GM12878 (cell line): ENCODE measurements at regions not wholly inside any gene's neighbourhood (a gene's known extent, or its start where the extent isn't known, plus 50 kb on each side); places are given as distances from the start of the nearest gene placed in this dataset.

ENCODE experiments used
- ATAC-seq: fragments of 200-7000 bp; cut with Tn5 transposase; 3 replicates; pipeline ENCODE4 v1.9.1; 2020; ENCODE audit warnings: mild to moderate bottlenecking, moderate library complexity
- BruUV-seq: library from RNA; stranded (reverse); fragments of 400-500 nt; replicated peaks from 2 replicates; lab custom pipeline; 2021; lab: Mats Ljungman, UMichigan
- CTCF ChIA-PET: fragments of 300-600 bp; sonication (Branson Sonifier 250); formaldehyde crosslinking; extraction: SDS; loops from one replicate; lab custom pipeline; 2021; ENCODE audit warnings: inconsistent platforms; lab: Yijun Ruan, JAX
- POLR2A ChIA-PET: fragments of 350-600 bp; formaldehyde crosslinking; extraction: SDS; loops from one replicate; lab custom pipeline; 2021; ENCODE audit warnings: inconsistent platforms; lab: Charles Lee
- RAD21 ChIA-PET: fragments of 300-600 bp; sonication (Branson Sonifier 250); formaldehyde crosslinking; loops from one replicate; lab custom pipeline; 2023; ENCODE audit warnings: antibody characterized with exemption; ENCODE audit not compliant: unreplicated experiment; lab: Charles Lee
- SMC1A ChIA-PET: fragments of 300-600 bp; sonication (Branson Sonifier 250); formaldehyde crosslinking; loops from one replicate; lab custom pipeline; 2023; ENCODE audit not compliant: unreplicated experiment, uncharacterized antibody; lab: Charles Lee
- DNase-seq: peaks from one replicate; pipeline ENCODE4 v3.0.0-alpha.2; 2011; ENCODE audit warnings: low read depth, low spot score
- FAIRE-seq: peaks from 3 replicates; lab custom pipeline; 2011; peaks lifted over from hg19 to GRCh38; lab: Jason Lieb, UNC
- H2AFZ ChIP-seq: 2 replicates; pipeline ENCODE4 v1.6.0; 2011; ENCODE audit warnings: low read depth, low read length, control low read depth; ENCODE audit not compliant: control insufficient read depth
- H3K27ac ChIP-seq: 2 replicates; pipeline ENCODE4 v1.5.1; 2011; ENCODE audit warnings: control low read depth; ENCODE audit not compliant: control insufficient read depth, insufficient read depth
- H3K27me3 ChIP-seq, 2 experiments: replicated peaks in 1 of 2; 2 replicates each; pipeline versions ENCODE4 v1.6.0 to v1.6.1; 2011; ENCODE audit warnings: low read length in 1 of 2; ENCODE audit not compliant: control insufficient read depth in 2 of 2, insufficient read depth in 2 of 2
- H3K36me3 ChIP-seq, 2 experiments: 2 replicates each; pipeline ENCODE4 v1.5.1; 2011; ENCODE audit warnings: low read length in 1 of 2; ENCODE audit not compliant: control insufficient read depth in 2 of 2, insufficient read depth in 2 of 2
- H3K4me1 ChIP-seq: 2 replicates; pipeline ENCODE4 v1.6.1; 2011; ENCODE audit warnings: mild to moderate bottlenecking, low read length, moderate library complexity, mixed read lengths; ENCODE audit not compliant: control insufficient read depth, insufficient read depth
- H3K4me2 ChIP-seq: 2 replicates; pipeline ENCODE4 v1.6.0; 2011; ENCODE audit warnings: control low read depth; ENCODE audit not compliant: control insufficient read depth, insufficient read depth
- H3K4me3 ChIP-seq: fragments of 200-600 bp; sonication (generic); 2 replicates; pipeline ENCODE4 v1.5.1; 2016
- H3K79me2 ChIP-seq: 2 replicates; pipeline ENCODE4 v1.6.0; 2011; ENCODE audit warnings: low read length; ENCODE audit not compliant: control insufficient read depth, insufficient read depth
- H3K9ac ChIP-seq: 2 replicates; pipeline ENCODE4 v1.8.0; 2011; ENCODE audit warnings: low read length, control low read depth, mixed read lengths; ENCODE audit not compliant: control insufficient read depth, insufficient read depth
- H3K9me3 ChIP-seq: replicated peaks from 3 replicates; pipeline ENCODE4 v1.5.1; 2011; ENCODE audit warnings: mild to moderate bottlenecking, low read length; ENCODE audit not compliant: control insufficient read depth, insufficient read depth
- H4K20me1 ChIP-seq: 2 replicates; pipeline ENCODE4 v1.6.0; 2011; ENCODE audit not compliant: control insufficient read depth, insufficient read depth
- EED ChIP-seq: sonication (generic); IDR thresholded peaks from 2 replicates; pipeline ENCODE4 v1.6.1; 2016; ENCODE audit warnings: antibody characterized with exemption, low read depth
- EGR1 ChIP-seq, 2 experiments: IDR thresholded peaks; 1 replicate in 1 of 2; 2 replicates in 1 of 2; pipeline ENCODE4 v1.6.1; 2011 to 2012; ENCODE audit warnings: low read depth in 2 of 2, low read length in 2 of 2, borderline replicate concordance in 1 of 2, mild to moderate bottlenecking in 1 of 2, moderate library complexity in 1 of 2
- EP300 ChIP-seq, 2 experiments: fragments of 150-350 bp in 1 of 2; IDR thresholded peaks; 2 replicates each; pipeline ENCODE4 v1.6.1; 2011 to 2012; ENCODE audit warnings: low read depth in 2 of 2, low read length in 2 of 2, borderline replicate concordance in 1 of 2, improper control_type of control experiment in 1 of 2, inconsistent platforms in 1 of 2; ENCODE audit not compliant: control insufficient read depth in 1 of 2
- FOXK2 ChIP-seq: fragments of 450-650 bp; IDR thresholded peaks from 2 replicates; pipeline ENCODE4 v1.6.1; 2017; ENCODE audit warnings: mild to moderate bottlenecking, moderate library complexity
- HDAC6 ChIP-seq: fragments of 200-600 bp; sonication (generic); IDR thresholded peaks from one replicate; pipeline ENCODE4 v1.8.0; 2017; ENCODE audit warnings: antibody characterized with exemption; ENCODE audit not compliant: unreplicated experiment
- PML ChIP-seq: IDR thresholded peaks from 2 replicates; pipeline ENCODE4 v1.6.1; 2012; ENCODE audit warnings: low read length, inconsistent platforms
- POLR2AphosphoS5 ChIP-seq: IDR thresholded peaks from 2 replicates; pipeline ENCODE4 v1.6.1; 2011; ENCODE audit warnings: mild to moderate bottlenecking, low read length, inconsistent platforms
- RBBP5 ChIP-seq: fragments of 200-600 bp; sonication (generic); conservative IDR thresholded peaks from 2 replicates; pipeline ENCODE4 v1.6.1; 2016
- SMC3 ChIP-seq: IDR thresholded peaks from 2 replicates; pipeline ENCODE4 v1.6.1; 2011; ENCODE audit warnings: low read length, improper control_type of control experiment, borderline replicate concordance
- SUZ12 ChIP-seq: fragments of 200-600 bp; sonication (generic); IDR thresholded peaks from one replicate; pipeline ENCODE4 v1.6.1; 2018; ENCODE audit warnings: antibody characterized with exemption, mild to moderate bottlenecking; ENCODE audit not compliant: unreplicated experiment
- ZNF622 ChIP-seq: fragments of 450-650 bp; IDR thresholded peaks from 2 replicates; pipeline ENCODE4 v1.6.1; 2017; ENCODE audit warnings: mild to moderate bottlenecking, inconsistent platforms
- ZZZ3 ChIP-seq: IDR thresholded peaks from 2 replicates; pipeline ENCODE4 v1.6.1; 2011; ENCODE audit warnings: low read depth; ENCODE audit not compliant: control insufficient read depth, insufficient read length
- WGBS: methylation state at CpG from one replicate; pipeline ENCODE4 v1.1.6; 2016; ENCODE audit warnings: low lambda C conversion rate; ENCODE audit not compliant: insufficient replicate concordance, insufficient coverage; ENCODE audit errors: missing lambda C conversion rate; 5-methylcytosine and 5-hydroxymethylcytosine counted together
- in situ Hi-C: fragments of 300-500 bp; cut with MboI; formaldehyde crosslinking; loops from 9 replicates; pipeline ENCODE4 v1.14.3; 2018; ENCODE audit warnings: mixed read lengths
- intact Hi-C: fragments of 100-400 bp; cut with micrococcal nuclease; formaldehyde crosslinking; loops from one replicate; pipeline ENCODE4 v1.14.2; 2022; ENCODE audit not compliant: unreplicated experiment
- TF ChIP-seq, protein P1 (sequence below): IDR thresholded peaks from 2 replicates; pipeline ENCODE4 v1.6.1; 2012; ENCODE audit warnings: improper control_type of control experiment, low read depth, low read length; ENCODE audit not compliant: insufficient replicate concordance
- TF ChIP-seq, protein P2 (sequence below): fragments of 450-650 bp; IDR thresholded peaks from 2 replicates; pipeline ENCODE4 v1.6.1; 2017; ENCODE audit warnings: antibody characterized with exemption, mild to moderate bottlenecking, moderate library complexity
- TF ChIP-seq, protein P3 (sequence below): IDR thresholded peaks from 2 replicates; pipeline ENCODE4 v1.6.1; 2012; ENCODE audit warnings: low read depth, low read length, improper control_type of control experiment
- TF ChIP-seq, protein P4 (sequence below): IDR thresholded peaks from 2 replicates; pipeline ENCODE4 v1.6.1; 2012; ENCODE audit warnings: low read depth, low read length, improper control_type of control experiment

DNA sequence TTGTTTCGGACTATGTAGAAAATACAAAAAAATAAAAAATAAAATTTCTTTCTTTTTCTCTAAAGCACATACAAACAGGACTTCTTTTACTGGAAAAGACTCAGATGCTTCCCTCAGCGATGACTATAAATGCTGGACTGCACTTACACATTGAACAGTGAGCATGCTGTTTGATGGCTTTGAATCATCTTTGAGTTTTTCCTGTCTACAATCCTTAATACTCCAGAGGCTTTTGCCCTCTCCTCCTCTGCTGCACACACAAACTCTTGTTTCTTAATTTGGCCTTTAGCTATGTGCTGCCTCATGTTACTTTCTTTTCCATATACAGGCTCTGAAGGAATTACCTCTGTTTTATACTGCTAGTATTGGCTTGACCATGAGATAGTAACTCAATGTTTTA lies 575.1 kb downstream of the EPHA3 start:
- WGBS: 29% methylated on average over 2 of the region's 2 CpGs
- ATAC-seq (no peak), FAIRE-seq (no peak), DNase-seq (no peak)
- intact Hi-C loops: no loop called here
- no peak overlapping the region for H2AFZ ChIP-seq
- BruUV-seq: no TSS peak
- no peak overlapping the region for H3K4me3 ChIP-seq
- RAD21 ChIA-PET: no interaction called here
- H3K79me2 ChIP-seq: no peaks in the 10 kb centered on the region
- H4K20me1 ChIP-seq: no peaks in the 10 kb centered on the region
- no peak overlapping the region for H3K4me2 ChIP-seq
- H3K9me3 ChIP-seq: no peaks in the 10 kb centered on the region
- H3K27me3 ChIP-seq: no peaks in the 10 kb centered on the region
- POLR2A ChIA-PET: interaction anchor here (0.6 kb wide), 1 partner anchor 108 kb away, joined by 5 read pairs; no protein-coding TSS in a partner anchor
- no peak overlapping the region for H3K27ac ChIP-seq
- H3K36me3 ChIP-seq: no peaks in the 10 kb centered on the region
- H3K9ac ChIP-seq: no peak overlapping the region
- SMC1A ChIA-PET: interaction anchor here (0.6 to 2.0 kb wide), 8 partner anchors 8 to 409 kb away, joined by 3 to 6 read pairs (median 4); no protein-coding TSS in a partner anchor
- H3K4me1 ChIP-seq: no peaks in the 10 kb centered on the region
- CTCF ChIA-PET: interaction anchor here (0.6 to 1.2 kb wide), 3 partner anchors 64 to 418 kb away, joined by 3 to 4 read pairs (median 3); no protein-coding TSS in a partner anchor
- in situ Hi-C loops: no loop called here
- no peak for TF ChIP-seq SUZ12
- TF ChIP-seq EED: no peak
- no peak for TF ChIP-seq ZZZ3
- no peak for TF ChIP-seq EP300 (IDR thresholded peaks at IDR 0.05; ENCODE audit: borderline replicate concordance in 1 of 2, control insufficient read depth in 1 of 2, low read depth in 2 of 2, low read length in 2 of 2)
- no peak for TF ChIP-seq RBBP5
- TF ChIP-seq HDAC6: no peak
- TF ChIP-seq, protein P1, sequence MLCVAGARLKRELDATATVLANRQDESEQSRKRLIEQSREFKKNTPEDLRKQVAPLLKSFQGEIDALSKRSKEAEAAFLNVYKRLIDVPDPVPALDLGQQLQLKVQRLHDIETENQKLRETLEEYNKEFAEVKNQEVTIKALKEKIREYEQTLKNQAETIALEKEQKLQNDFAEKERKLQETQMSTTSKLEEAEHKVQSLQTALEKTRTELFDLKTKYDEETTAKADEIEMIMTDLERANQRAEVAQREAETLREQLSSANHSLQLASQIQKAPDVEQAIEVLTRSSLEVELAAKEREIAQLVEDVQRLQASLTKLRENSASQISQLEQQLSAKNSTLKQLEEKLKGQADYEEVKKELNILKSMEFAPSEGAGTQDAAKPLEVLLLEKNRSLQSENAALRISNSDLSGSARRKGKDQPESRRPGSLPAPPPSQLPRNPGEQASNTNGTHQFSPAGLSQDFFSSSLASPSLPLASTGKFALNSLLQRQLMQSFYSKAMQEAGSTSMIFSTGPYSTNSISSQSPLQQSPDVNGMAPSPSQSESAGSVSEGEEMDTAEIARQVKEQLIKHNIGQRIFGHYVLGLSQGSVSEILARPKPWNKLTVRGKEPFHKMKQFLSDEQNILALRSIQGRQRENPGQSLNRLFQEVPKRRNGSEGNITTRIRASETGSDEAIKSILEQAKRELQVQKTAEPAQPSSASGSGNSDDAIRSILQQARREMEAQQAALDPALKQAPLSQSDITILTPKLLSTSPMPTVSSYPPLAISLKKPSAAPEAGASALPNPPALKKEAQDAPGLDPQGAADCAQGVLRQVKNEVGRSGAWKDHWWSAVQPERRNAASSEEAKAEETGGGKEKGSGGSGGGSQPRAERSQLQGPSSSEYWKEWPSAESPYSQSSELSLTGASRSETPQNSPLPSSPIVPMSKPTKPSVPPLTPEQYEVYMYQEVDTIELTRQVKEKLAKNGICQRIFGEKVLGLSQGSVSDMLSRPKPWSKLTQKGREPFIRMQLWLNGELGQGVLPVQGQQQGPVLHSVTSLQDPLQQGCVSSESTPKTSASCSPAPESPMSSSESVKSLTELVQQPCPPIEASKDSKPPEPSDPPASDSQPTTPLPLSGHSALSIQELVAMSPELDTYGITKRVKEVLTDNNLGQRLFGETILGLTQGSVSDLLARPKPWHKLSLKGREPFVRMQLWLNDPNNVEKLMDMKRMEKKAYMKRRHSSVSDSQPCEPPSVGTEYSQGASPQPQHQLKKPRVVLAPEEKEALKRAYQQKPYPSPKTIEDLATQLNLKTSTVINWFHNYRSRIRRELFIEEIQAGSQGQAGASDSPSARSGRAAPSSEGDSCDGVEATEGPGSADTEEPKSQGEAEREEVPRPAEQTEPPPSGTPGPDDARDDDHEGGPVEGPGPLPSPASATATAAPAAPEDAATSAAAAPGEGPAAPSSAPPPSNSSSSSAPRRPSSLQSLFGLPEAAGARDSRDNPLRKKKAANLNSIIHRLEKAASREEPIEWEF: no peak
- TF ChIP-seq SMC3: no peak
- TF ChIP-seq, protein P2, sequence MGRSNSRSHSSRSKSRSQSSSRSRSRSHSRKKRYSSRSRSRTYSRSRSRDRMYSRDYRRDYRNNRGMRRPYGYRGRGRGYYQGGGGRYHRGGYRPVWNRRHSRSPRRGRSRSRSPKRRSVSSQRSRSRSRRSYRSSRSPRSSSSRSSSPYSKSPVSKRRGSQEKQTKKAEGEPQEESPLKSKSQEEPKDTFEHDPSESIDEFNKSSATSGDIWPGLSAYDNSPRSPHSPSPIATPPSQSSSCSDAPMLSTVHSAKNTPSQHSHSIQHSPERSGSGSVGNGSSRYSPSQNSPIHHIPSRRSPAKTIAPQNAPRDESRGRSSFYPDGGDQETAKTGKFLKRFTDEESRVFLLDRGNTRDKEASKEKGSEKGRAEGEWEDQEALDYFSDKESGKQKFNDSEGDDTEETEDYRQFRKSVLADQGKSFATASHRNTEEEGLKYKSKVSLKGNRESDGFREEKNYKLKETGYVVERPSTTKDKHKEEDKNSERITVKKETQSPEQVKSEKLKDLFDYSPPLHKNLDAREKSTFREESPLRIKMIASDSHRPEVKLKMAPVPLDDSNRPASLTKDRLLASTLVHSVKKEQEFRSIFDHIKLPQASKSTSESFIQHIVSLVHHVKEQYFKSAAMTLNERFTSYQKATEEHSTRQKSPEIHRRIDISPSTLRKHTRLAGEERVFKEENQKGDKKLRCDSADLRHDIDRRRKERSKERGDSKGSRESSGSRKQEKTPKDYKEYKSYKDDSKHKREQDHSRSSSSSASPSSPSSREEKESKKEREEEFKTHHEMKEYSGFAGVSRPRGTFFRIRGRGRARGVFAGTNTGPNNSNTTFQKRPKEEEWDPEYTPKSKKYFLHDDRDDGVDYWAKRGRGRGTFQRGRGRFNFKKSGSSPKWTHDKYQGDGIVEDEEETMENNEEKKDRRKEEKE: no peak
- TF ChIP-seq EGR1 (IDR thresholded peaks at IDR 0.05; ENCODE audit: borderline replicate concordance in 1 of 2, low read depth in 2 of 2, low read length in 2 of 2): no peak
- TF ChIP-seq PML: no peak
- TF ChIP-seq, protein P3, sequence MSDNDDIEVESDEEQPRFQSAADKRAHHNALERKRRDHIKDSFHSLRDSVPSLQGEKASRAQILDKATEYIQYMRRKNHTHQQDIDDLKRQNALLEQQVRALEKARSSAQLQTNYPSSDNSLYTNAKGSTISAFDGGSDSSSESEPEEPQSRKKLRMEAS: no peak
- TF ChIP-seq POLR2AphosphoS5: no peak
- no peak for TF ChIP-seq ZNF622
- no peak for TF ChIP-seq FOXK2
- TF ChIP-seq, protein P4, sequence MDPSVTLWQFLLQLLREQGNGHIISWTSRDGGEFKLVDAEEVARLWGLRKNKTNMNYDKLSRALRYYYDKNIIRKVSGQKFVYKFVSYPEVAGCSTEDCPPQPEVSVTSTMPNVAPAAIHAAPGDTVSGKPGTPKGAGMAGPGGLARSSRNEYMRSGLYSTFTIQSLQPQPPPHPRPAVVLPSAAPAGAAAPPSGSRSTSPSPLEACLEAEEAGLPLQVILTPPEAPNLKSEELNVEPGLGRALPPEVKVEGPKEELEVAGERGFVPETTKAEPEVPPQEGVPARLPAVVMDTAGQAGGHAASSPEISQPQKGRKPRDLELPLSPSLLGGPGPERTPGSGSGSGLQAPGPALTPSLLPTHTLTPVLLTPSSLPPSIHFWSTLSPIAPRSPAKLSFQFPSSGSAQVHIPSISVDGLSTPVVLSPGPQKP: no peak
